Kidney tubule cell (primary cell): ENCODE measurements at regions not wholly inside any gene's neighbourhood (a gene's known extent, or its start where the extent isn't known, plus 50 kb on each side); places are given as distances from the start of the nearest gene placed in this dataset.

Experiments used
- DNase-seq: peaks from one replicate; pipeline ENCODE4 v3.0.0-alpha.2; 2018; ENCODE audit warnings: low spot score

GRCh38 chr1:164154622-164155021 is 404.4 kb upstream of the PBX1 start:
- no peak for DNase-seq

GRCh38 chr1:164155347-164155746 is 403.6 kb upstream of the PBX1 start:
- DNase-seq: no peak

DNA sequence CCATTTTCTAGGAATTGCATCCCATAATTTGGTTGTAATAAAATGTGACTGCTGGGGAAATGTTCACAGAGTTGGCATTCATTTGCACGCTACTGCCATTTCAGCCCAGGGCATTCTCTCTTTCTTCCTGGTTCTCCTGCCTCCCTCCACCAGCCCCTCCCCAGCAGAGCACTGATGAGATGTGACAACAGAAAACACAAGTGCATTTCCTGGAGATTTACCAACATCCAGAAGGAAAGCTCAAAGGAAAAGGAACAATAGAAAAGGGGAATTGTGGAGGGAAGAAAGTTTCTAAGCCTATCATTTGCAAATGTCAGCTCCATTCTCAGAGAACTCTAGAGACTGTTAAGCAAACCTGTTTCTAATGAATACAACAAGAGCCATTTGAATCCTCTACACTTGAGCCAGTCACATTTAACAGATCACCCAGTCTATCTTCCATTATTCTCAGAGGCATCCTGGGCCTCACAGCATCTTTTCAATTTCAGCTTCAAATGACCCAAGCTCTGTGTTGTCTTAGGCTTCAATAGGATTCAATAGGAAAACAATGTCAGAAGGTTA is 395.6 kb upstream of the PBX1 start:
- DNase-seq: no peak

- DNase-seq: no peak
These were observed 393.5 kb upstream of the PBX1 start for GRCh38 chr1:164165466-164165865.

GRCh38 chr1:164166454-164166853 is 392.5 kb upstream of the PBX1 start:
- DNase-seq: peak; percentile 7

- no peak for DNase-seq
These were observed 381.9 kb upstream of the PBX1 start for GRCh38 chr1:164177118-164177517.

DNA sequence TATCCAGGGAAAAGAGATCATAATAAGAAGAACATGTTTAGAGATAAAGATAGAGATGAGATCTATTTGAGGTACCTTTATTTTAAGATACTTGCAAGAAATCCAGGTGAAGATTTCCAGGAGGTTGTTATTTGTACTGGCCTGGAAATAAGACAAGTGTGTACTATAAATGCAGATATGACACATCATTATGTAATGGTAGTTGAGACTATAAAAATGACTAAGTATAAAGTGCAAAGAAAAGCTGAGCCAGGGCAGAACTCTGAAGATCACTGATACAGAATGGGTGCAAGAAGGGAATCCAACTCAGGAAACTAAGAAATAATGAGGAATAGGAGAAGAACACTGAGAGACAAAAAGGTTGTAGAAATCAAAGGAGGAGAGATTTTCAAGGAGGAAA is 378.2 kb upstream of the PBX1 start:
- DNase-seq: no peak

- DNase-seq: no peak
These were observed 374.9 kb upstream of the PBX1 start for GRCh38 chr1:164183854-164184635.

DNA sequence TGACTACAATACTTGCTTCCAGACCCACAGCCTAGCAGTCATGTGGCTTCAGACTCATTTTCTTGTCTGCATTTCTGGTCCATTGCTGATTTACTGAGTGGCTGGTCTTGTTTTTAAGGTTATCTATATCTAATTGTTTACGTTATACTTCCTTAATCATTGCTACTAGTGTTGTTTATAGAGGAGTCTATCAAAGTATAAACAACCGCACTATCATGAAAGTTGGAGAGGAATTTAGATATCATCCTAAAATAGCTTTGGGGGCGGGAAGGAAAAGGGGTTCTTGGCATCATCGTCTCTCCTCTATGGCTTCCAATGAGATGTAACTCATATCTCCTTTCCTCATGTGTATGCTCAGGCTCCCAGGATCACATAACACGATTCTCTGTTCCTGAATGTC is 372.1 kb upstream of the PBX1 start:
- DNase-seq: no peak

DNA sequence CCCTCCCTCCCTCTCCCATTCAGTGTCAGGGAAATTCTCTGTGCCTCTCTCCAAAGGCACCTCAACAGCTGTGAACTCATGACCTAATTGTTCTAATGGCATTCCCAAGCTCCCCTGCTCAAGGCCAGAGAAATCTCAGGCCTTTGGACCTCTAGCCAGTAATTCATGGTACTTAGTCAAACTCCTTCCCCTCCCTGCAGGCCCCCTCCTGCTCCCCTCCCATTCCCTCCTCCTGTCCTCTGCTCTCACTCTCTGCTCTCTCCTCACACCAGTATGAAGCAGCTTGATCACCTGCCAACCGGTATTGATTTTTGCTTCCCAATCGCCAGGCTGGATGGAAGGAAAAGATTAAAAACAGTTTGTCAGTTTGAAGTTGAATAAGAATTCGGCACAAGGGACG is 370.5 kb upstream of the PBX1 start:
- DNase-seq: no peak

GRCh38 chr1:164191191-164191590 is 367.8 kb upstream of the PBX1 start:
- DNase-seq: no peak

DNA sequence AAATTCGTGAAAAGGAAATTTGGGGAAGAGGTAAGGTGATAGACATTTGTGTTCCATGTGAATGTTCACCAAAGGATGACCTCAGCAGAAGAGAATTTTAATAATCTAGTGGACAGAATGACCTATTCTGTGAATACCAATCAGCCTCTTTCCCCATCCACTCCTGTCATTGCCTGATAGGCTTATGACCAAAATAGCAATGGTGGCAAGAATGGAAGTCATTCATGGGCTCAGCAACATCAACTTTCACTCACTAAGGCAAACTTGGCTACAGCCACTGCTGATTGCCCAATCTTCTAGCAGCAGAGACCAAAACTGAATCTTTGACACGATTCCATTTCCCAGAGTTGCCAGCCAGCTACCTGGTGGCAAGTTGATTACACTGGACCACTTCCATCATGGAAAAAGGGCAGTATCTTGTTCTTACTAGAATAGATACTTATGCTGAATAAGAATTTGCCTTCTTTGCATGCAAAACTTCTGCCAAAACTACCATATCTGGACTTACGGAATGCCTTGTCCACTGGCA is 348.7 kb upstream of the PBX1 start:
- no peak for DNase-seq

- DNase-seq: no peak
These were observed 335.6 kb upstream of the PBX1 start for GRCh38 chr1:164223378-164223777.

DNA sequence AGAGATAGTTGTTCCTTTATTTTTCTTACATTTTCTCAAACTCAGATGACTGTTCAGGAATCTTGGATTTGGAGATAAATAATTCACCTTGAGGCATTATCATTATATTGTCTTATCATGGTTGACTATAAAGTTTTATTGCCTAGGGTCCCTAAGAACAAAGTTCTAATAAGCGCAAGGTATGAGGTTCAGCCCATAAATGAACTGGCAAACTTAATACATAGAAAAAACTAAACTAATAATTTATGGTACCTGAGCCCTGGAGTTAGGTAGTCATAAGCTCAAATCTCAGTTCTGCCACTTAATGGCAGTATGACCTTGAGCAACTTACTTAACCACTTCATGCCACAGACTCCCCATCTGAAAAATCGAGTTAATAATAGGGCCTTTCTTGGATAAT is 334.0 kb upstream of the PBX1 start:
- DNase-seq: no peak

DNA sequence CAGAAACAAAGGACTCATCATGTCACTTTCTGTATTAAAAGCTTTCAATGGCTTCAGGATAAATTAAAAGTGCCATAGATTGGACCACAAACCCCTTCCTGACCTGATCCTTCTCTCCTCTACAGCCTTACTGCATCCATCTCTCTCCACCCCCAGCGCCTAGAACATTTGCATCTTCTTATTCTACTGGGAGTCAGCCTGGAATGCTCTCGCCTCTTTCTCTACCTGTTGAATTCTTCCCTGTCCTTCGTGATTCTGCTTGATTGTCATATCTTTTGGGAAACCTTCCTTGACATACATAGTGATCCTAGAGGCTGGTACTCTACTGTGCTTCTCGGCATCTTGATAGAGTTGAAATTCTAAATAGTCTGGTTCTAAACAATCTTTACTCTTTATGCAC is 332.0 kb upstream of the PBX1 start:
- DNase-seq: no peak

GRCh38 chr1:164228928-164229327 is 330.1 kb upstream of the PBX1 start:
- DNase-seq: no peak

DNA sequence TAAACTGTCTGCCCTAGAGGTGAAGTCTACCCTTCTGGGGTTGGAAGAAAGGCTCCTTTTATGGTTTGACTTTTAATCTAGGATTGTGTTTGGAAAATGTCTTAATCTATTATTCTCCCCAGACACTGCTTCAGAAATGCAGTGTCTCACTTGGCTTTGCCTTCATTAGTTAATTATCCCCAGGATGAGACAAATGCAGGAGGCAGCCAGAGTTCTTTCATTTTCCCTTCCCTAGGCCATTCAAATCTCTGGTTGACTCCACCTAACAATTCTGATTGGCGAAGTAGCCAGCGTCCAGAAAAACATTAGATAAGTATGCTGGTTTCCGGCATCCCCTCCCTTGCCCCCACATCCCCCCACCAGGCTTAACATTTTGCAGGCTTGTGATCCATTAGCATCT is 325.8 kb upstream of the PBX1 start:
- peak; percentile 2 for DNase-seq

DNA sequence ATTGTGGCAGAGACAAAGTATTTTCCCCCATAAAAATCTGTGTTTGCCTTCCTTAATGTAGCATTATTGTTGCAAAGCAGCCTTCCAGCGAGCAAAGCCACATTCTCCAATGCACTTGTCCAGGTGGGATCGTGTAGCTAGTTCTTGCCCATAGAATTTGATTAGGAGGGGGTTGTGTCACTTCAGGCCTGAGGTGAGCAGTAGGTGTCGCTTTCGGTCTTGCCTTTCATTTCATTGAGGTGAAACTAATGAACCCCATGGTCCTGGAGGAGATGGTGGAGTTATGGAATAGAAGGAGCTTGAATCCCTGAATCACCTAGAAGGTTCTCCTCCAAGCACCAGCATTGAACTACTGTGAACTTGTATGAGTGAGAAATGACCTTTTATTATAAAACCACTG is 318.9 kb upstream of the PBX1 start:
- DNase-seq: peak; percentile 9

GRCh38 chr1:164250365-164250764 is 308.6 kb upstream of the PBX1 start:
- DNase-seq: no peak

- DNase-seq: no peak
These were observed 302.5 kb upstream of the PBX1 start for GRCh38 chr1:164256456-164256855.

DNA sequence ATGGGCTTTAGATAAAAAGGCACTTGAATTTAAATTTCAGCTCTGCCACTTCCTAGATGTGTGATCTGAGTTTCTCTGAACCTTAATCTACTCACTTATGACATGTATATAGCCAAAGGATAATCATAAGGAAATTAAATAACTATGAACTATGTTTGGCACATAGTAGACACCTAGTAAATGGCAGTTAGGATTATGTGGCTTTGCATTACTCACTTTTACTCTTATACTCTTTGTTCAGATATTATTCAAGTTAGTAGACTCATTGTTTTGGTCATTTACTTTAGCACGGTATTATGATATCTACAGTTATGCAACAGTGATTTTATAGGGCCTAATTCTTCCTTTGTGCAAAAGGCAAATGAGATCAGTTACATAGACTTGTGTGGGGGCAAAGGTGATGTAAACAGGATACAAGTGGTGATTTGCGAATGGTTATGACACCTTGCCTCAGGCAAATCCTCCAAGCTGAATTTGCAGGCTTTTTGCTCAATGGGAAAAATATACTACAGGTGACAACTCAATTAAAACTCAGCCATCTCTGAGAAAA is 297.2 kb upstream of the PBX1 start:
- no peak for DNase-seq

GRCh38 chr1:164263540-164263939 is 295.4 kb upstream of the PBX1 start:
- no peak for DNase-seq

GRCh38 chr1:164265232-164265631 is 293.8 kb upstream of the PBX1 start:
- DNase-seq: no peak

GRCh38 chr1:164272156-164272555 is 286.8 kb upstream of the PBX1 start:
- no peak for DNase-seq
